ENCODE measurements at regions not wholly inside any gene's neighbourhood (a gene's known extent, or its start where the extent isn't known, plus 50 kb on each side); places are given as distances from the start of the nearest gene placed in this dataset.

- Histone ChIP-seq H3K27me3 (no peaks in the 10 kb centered on the region), H3K36me3 (no peaks in the 10 kb centered on the region), H3K4me1 (no peaks in the 10 kb centered on the region), H3K4me3 (ENCODE audit: low read depth, low read length) (no peak overlapping the region), H3K9me3 (no peaks in the 10 kb centered on the region)
- DNase-seq = no peak
- TF ChIP-seq CTCF (IDR thresholded peaks at IDR 0.05; ENCODE audit: low read depth, low read length) = no peak
Observed at GRCh38 chr2:123901256-123901655, 123.8 kb upstream of the CNTNAP5 start.

GRCh38 chr2:123906361-123906760, 118.7 kb upstream of the CNTNAP5 start:
- H3K4me1 ChIP-seq = no peaks in the 10 kb centered on the region
- H3K9me3 ChIP-seq = no peaks in the 10 kb centered on the region
- no peaks in the 10 kb centered on the region for H3K27me3 ChIP-seq
- no peak for TF ChIP-seq CTCF (IDR thresholded peaks at IDR 0.05; ENCODE audit: low read depth, low read length)
- H3K4me3 ChIP-seq (ENCODE audit: low read depth, low read length) = no peak overlapping the region
- DNase-seq = no peak
- H3K36me3 ChIP-seq = no peaks in the 10 kb centered on the region

- no peaks in the 10 kb centered on the region for H3K4me1 ChIP-seq
- TF ChIP-seq CTCF (IDR thresholded peaks at IDR 0.05; ENCODE audit: low read depth, low read length) = no peak
- no peak overlapping the region for H3K4me3 ChIP-seq (ENCODE audit: low read depth, low read length)
- H3K9me3 ChIP-seq = no peaks in the 10 kb centered on the region
- no peaks in the 10 kb centered on the region for H3K27me3 ChIP-seq
- H3K36me3 ChIP-seq = no peaks in the 10 kb centered on the region
- no peak for DNase-seq
Observed at GRCh38 chr2:123908522-123908921, 116.6 kb upstream of the CNTNAP5 start.

GRCh38 chr2:123912171-123912570, 112.9 kb upstream of the CNTNAP5 start:
- H3K27me3 ChIP-seq = no peaks in the 10 kb centered on the region
- no peaks in the 10 kb centered on the region for H3K36me3 ChIP-seq
- no peak for TF ChIP-seq CTCF (IDR thresholded peaks at IDR 0.05; ENCODE audit: low read depth, low read length)
- no peaks in the 10 kb centered on the region for H3K9me3 ChIP-seq
- H3K4me3 ChIP-seq (ENCODE audit: low read depth, low read length) = no peak overlapping the region
- DNase-seq = no peak
- H3K4me1 ChIP-seq = no peaks in the 10 kb centered on the region

GRCh38 chr2:123913143-123913735, 111.8 kb upstream of the CNTNAP5 start:
- no peaks in the 10 kb centered on the region for H3K4me1 ChIP-seq
- no peak overlapping the region for H3K4me3 ChIP-seq (ENCODE audit: low read depth, low read length)
- H3K27me3 ChIP-seq = no peaks in the 10 kb centered on the region
- no peaks in the 10 kb centered on the region for H3K36me3 ChIP-seq
- no peak for DNase-seq
- no peak for TF ChIP-seq CTCF (IDR thresholded peaks at IDR 0.05; ENCODE audit: low read depth, low read length)
- no peaks in the 10 kb centered on the region for H3K9me3 ChIP-seq

GRCh38 chr2:123915380-123915779, 109.7 kb upstream of the CNTNAP5 start:
- H3K36me3 ChIP-seq = no peaks in the 10 kb centered on the region
- H3K27me3 ChIP-seq = no peaks in the 10 kb centered on the region
- H3K9me3 ChIP-seq = no peaks in the 10 kb centered on the region
- no peaks in the 10 kb centered on the region for H3K4me1 ChIP-seq
- no peak overlapping the region for H3K4me3 ChIP-seq (ENCODE audit: low read depth, low read length)
- TF ChIP-seq CTCF (IDR thresholded peaks at IDR 0.05; ENCODE audit: low read depth, low read length) = no peak
- DNase-seq = no peak

Measured in BE2C (cell line).